ENCODE measurements at regions not wholly inside any gene's neighbourhood (a gene's known extent, or its start where the extent isn't known, plus 50 kb on each side); places are given as distances from the start of the nearest gene placed in this dataset.
"Not testable (repeated sequence)": the region's sequence is repeated elsewhere in the genome, so short reads cannot be mapped to it uniquely, and the experiment has no call there.

GRCh38 chr19:23984911-23985310 is 70.2 kb downstream of the ZNF726 start:
- TF ChIP-seq CTCF (IDR thresholded peaks at IDR 0.05); POLR2AphosphoS5 (IDR thresholded peaks at IDR 0.05); POLR2A (IDR thresholded peaks at IDR 0.05; ENCODE audit: low read depth): not testable (repeated sequence)
